Upper lobe of right lung (tissue), 1 donor: ENCODE measurements at regions not wholly inside any gene's neighbourhood (a gene's known extent, or its start where the extent isn't known, plus 50 kb on each side); places are given as distances from the start of the nearest gene placed in this dataset.
"Not testable (repeated sequence)": the region's sequence is repeated elsewhere in the genome, so short reads cannot be mapped to it uniquely, and the experiment has no call there.

Experiments used
- ATAC-seq: fragments of 200-7000 bp; cut with Tn5 transposase; one replicate; pipeline ENCODE4 v1.9.1; 2020; ENCODE audit warnings: mild to moderate bottlenecking, moderate library complexity
- DNase-seq: peaks from one replicate; pipeline ENCODE4 v3.0.0-alpha.2; 2020
- H3K27ac ChIP-seq: fragments of 200-600 bp; one replicate; pipeline ENCODE4 v1.8.0; 2022
- H3K27me3 ChIP-seq: fragments of 200-600 bp; one replicate; pipeline ENCODE4 v1.8.0; 2022; ENCODE audit warnings: mild to moderate bottlenecking
- H3K36me3 ChIP-seq: fragments of 200-600 bp; one replicate; pipeline ENCODE4 v1.8.0; 2022
- H3K4me1 ChIP-seq: fragments of 200-600 bp; one replicate; pipeline ENCODE4 v1.8.0; 2022
- H3K4me3 ChIP-seq: fragments of 200-600 bp; one replicate; pipeline ENCODE4 v1.8.0; 2022; ENCODE audit warnings: mild to moderate bottlenecking
- H3K9me3 ChIP-seq: fragments of 200-600 bp; one replicate; pipeline ENCODE4 v1.8.0; 2022
- CTCF ChIP-seq: fragments of 200-600 bp; IDR thresholded peaks from one replicate; pipeline ENCODE4 v1.8.0; 2022; ENCODE audit warnings: antibody characterized with exemption
- intact Hi-C: fragments of 100-400 bp; cut with DNase I; formaldehyde crosslinking; loops from one replicate; pipeline ENCODE4 v1.11.0; 2022
- donor health status: DM: no; HTN: yes; CAD: no; lungs with severe emphysema.

- no peaks in the 10 kb centered on the region for H3K4me1 ChIP-seq
- ATAC-seq, result no peak
- no peaks in the 10 kb centered on the region for H3K36me3 ChIP-seq
- TF ChIP-seq CTCF, result no peak
- no peak overlapping the region for H3K27ac ChIP-seq
- H3K9me3 ChIP-seq, result no peaks in the 10 kb centered on the region
- intact Hi-C loops, result no loop called here
- H3K27me3 ChIP-seq, result no peaks in the 10 kb centered on the region
- no peak overlapping the region for H3K4me3 ChIP-seq
- no peak for DNase-seq
Measured at GRCh38 chr16:65808790-65809189, 557.7 kb upstream of the CDH5 start.

DNA sequence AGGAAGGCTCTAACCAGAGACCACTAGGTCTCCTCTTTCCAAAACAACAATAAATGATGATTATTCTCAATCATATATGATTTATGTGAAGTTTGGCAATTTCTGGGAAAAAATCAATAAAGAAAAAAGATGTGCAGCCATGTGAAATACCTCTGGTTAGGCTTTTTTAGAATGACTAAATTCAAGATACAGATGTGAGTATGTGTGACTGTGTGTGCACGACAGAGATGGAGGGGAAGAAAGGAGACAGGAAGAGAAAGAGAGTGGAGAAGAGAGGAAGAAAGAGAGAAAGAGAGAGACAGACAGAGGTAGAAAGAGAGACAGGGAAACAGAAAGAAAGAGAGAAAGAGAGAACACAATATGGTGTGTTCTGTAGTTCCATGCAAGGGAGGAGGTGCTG is 558.6 kb upstream of the CDH5 start:
- Histone ChIP-seq H3K9me3 (no peaks in the 10 kb centered on the region), H3K36me3 (no peaks in the 10 kb centered on the region), H3K4me3 (no peak overlapping the region), H3K4me1 (no peaks in the 10 kb centered on the region), H3K27ac (no peak overlapping the region), H3K27me3 (no peaks in the 10 kb centered on the region)
- DNase-seq, result no peak
- intact Hi-C loops, result no loop called here
- TF ChIP-seq CTCF, result no peak
- no peak for ATAC-seq

GRCh38 chr16:65805704-65806103 is 560.8 kb upstream of the CDH5 start:
- H3K9me3 ChIP-seq, H3K36me3 ChIP-seq, ATAC-seq, H3K27me3 ChIP-seq, DNase-seq, H3K27ac ChIP-seq, H3K4me3 ChIP-seq, H3K4me1 ChIP-seq, intact Hi-C loops: not testable (repeated sequence)

DNA sequence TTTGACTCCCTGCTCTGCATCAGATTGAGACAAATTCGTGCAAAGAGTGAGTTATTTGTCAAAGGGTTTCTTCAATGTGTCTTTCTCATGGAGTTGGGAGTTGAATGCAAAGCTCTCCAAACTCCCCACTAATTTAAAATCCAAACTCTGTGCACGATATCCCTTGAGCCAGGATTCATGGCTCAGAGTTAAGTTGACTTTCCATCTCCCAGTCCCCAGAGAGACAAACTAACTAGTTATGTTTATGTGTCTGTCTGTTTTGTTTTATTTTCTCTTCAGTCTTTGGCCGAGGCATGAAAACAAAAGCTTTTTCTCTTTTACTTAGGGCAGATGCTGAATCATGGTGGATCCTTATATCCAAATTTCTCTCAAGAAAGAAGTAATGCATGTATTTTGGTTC is 570.0 kb upstream of the CDH5 start:
- DNase-seq (no peak), ATAC-seq (no peak)
- Histone ChIP-seq H3K9me3 (no peaks in the 10 kb centered on the region), H3K27me3 (peaks cover 5% of the 10 kb centered on the region), H3K4me3 (no peak overlapping the region), H3K4me1 (no peaks in the 10 kb centered on the region), H3K27ac (no peak overlapping the region), H3K36me3 (no peaks in the 10 kb centered on the region)
- no peak for TF ChIP-seq CTCF
- intact Hi-C loops, result no loop called here

GRCh38 chr16:65794973-65795372 is 571.5 kb upstream of the CDH5 start:
- ATAC-seq, result no peak
- no peak for TF ChIP-seq CTCF
- DNase-seq, result no peak
- no peak overlapping the region for H3K4me3 ChIP-seq
- no peaks in the 10 kb centered on the region for H3K9me3 ChIP-seq
- H3K27me3 ChIP-seq, result peaks cover 5% of the 10 kb centered on the region
- intact Hi-C loops, result no loop called here
- H3K36me3 ChIP-seq, result no peaks in the 10 kb centered on the region
- no peak overlapping the region for H3K27ac ChIP-seq
- H3K4me1 ChIP-seq, result no peaks in the 10 kb centered on the region

GRCh38 chr16:65793781-65794180 is 572.7 kb upstream of the CDH5 start:
- H3K9me3 ChIP-seq, result no peaks in the 10 kb centered on the region
- no peak overlapping the region for H3K27ac ChIP-seq
- intact Hi-C loops, result no loop called here
- TF ChIP-seq CTCF, result no peak
- ATAC-seq (no peak), DNase-seq (no peak)
- no peaks in the 10 kb centered on the region for H3K36me3 ChIP-seq
- peaks cover 5% of the 10 kb centered on the region for H3K27me3 ChIP-seq
- no peaks in the 10 kb centered on the region for H3K4me1 ChIP-seq
- H3K4me3 ChIP-seq, result no peak overlapping the region
